Aorta (tissue), 5 donors: ENCODE measurements at regions not wholly inside any gene's neighbourhood (a gene's known extent, or its start where the extent isn't known, plus 50 kb on each side); places are given as distances from the start of the nearest gene placed in this dataset.

Source experiments
- ATAC-seq: fragments of 200-7000 bp; cut with Tn5 transposase; one replicate; pipeline ENCODE4 v1.9.1; 2022; ENCODE audit warnings: moderate library complexity; ENCODE audit not compliant: low FRiP score
- DNase-seq, 2 donors: peaks; one replicate each; pipeline ENCODE4 v3.0.0-alpha.2; 2020
- H3K27ac ChIP-seq, 2 donors: one replicate each; pipeline ENCODE4 v1.5.1; 2013; ENCODE audit warnings: low read length in 2 of 2, mild to moderate bottlenecking in 2 of 2, moderate library complexity in 2 of 2, control low read depth in 1 of 2, inconsistent platforms in 1 of 2, low read depth in 1 of 2
- H3K27me3 ChIP-seq, 2 donors: one replicate each; pipeline ENCODE4 v1.6.1; 2013; ENCODE audit warnings: control low read depth in 1 of 2, low read length in 1 of 2, mild to moderate bottlenecking in 1 of 2, moderate library complexity in 1 of 2; ENCODE audit not compliant: insufficient read depth in 2 of 2, control insufficient read depth in 1 of 2
- H3K36me3 ChIP-seq, 2 donors: one replicate each; pipeline ENCODE4 v1.6.1; 2013; ENCODE audit warnings: control low read depth in 1 of 2, low read length in 1 of 2, mild to moderate bottlenecking in 1 of 2; ENCODE audit not compliant: insufficient read depth in 2 of 2, control insufficient read depth in 1 of 2
- H3K4me1 ChIP-seq, 2 donors: one replicate each; pipeline ENCODE4 v1.6.1; 2013; ENCODE audit warnings: low read length in 2 of 2, control low read depth in 1 of 2, mild to moderate bottlenecking in 1 of 2, moderate library complexity in 1 of 2; ENCODE audit not compliant: insufficient read depth in 2 of 2, control insufficient read depth in 1 of 2
- H3K4me3 ChIP-seq, 2 donors: one replicate each; pipeline ENCODE4 v1.5.1; 2013; ENCODE audit warnings: low read length in 2 of 2, control low read depth in 1 of 2, mild to moderate bottlenecking in 1 of 2
- H3K9me3 ChIP-seq: one replicate; pipeline ENCODE4 v1.6.1; 2013; ENCODE audit warnings: mild to moderate bottlenecking, low read length; ENCODE audit not compliant: control insufficient read depth
- WGBS, 2 donors: extraction: QIAGEN DNeasy Blood & Tissue Kit; methylation state at CpG; one replicate each; pipeline ENCODE4 v1.1.7; 2013; 5-methylcytosine and 5-hydroxymethylcytosine counted together
- intact Hi-C, 2 donors: fragments of 100-400 bp; cut with DNase I; formaldehyde crosslinking; loops; one replicate each; pipeline versions ENCODE4 v1.14.2 to v1.15.0; 2022
- donor health status: healthy with polysubstance abuse.
- donor health status: Bipolar disorder and iron deficiency.
- donor health status: DM: no; HTN: no; CAD: no.
- donor health status: DM: no; HTN: no; CAD: no.
- donor health status: DM: yes; HTN: yes; CAD: no.

- Histone ChIP-seq H3K27ac (peak overlapping the region; percentile 67 to 92), H3K36me3 (no peaks in the 10 kb centered on the region), H3K4me1 (peaks cover 0 to 4% of the 10 kb centered on the region in 2 donors), H3K9me3 (no peaks in the 10 kb centered on the region), H3K4me3 (peak overlapping the region; percentile 87 to 95), H3K27me3 (no peaks in the 10 kb centered on the region)
- DNase-seq = no peak
- 59 to 62% methylated on average over 6 of the region's 6 CpGs for WGBS, 2 donors
- intact Hi-C loops = loop anchor here in 1 of 2 donors (5.0 to 10.0 kb wide), 3 partner anchors 37 to 316 kb away; no protein-coding TSS in a partner anchor
- ATAC-seq = no peak
Observed at GRCh38 chr7:131109011-131109758, 218.5 kb upstream of the MKLN1 start.

GRCh38 chr7:131109759-131110296 is 217.8 kb upstream of the MKLN1 start:
- H3K9me3 ChIP-seq = no peaks in the 10 kb centered on the region
- WGBS, 2 donors = 0 to 1% methylated on average over 31 to 37 of the region's 37 CpGs

GRCh38 chr7:131110297-131111080 is 217.2 kb upstream of the MKLN1 start:
- intact Hi-C loops = loop anchor here in 1 of 2 donors (10.0 kb wide), 2 partner anchors 214 to 314 kb away; partner anchors contain the start of gene MKLN1
- DNase-seq = no peak
- 5 to 6% methylated on average over 12 of the region's 12 CpGs for WGBS, 2 donors

More at GRCh38 chr7:131109759-131110296, 217.8 kb upstream of the MKLN1 start:
- peak overlapping the region in 1 of 2 donors; percentile 92 for H3K27ac ChIP-seq
- intact Hi-C loops = loop anchor here (5.0 to 10.0 kb wide), 4 partner anchors 38 to 315 kb away; partner anchors contain the start of gene MKLN1 (in 1 of the 2)
- no peaks in the 10 kb centered on the region for H3K36me3 ChIP-seq
- H3K4me1 ChIP-seq = peaks cover 0 to 2% of the 10 kb centered on the region in 2 donors
- no peaks in the 10 kb centered on the region for H3K27me3 ChIP-seq
- ATAC-seq (peak; percentile 60), DNase-seq (peak; percentile 92 to 93)
- peak overlapping the region; percentile 48 to 88 for H3K4me3 ChIP-seq

GRCh38 chr7:131111081-131111576 is 216.5 kb upstream of the MKLN1 start:
- Histone ChIP-seq H3K27ac (no peak overlapping the region), H3K9me3 (no peaks in the 10 kb centered on the region), H3K36me3 (no peaks in the 10 kb centered on the region), H3K4me3 (peak overlapping the region; percentile 48 to 88), H3K27me3 (no peaks in the 10 kb centered on the region), H3K4me1 (no peaks in the 10 kb centered on the region)
- no peak for DNase-seq
- intact Hi-C loops = loop anchor here in 1 of 2 donors (10.0 kb wide), 2 partner anchors 214 to 314 kb away; partner anchors contain the start of gene MKLN1
- WGBS, 2 donors = 6 to 11% methylated on average over 6 of the region's 6 CpGs
- ATAC-seq = no peak

More at GRCh38 chr7:131110297-131111080, 217.2 kb upstream of the MKLN1 start:
- peak overlapping the region; percentile 48 to 88 for H3K4me3 ChIP-seq
- no peaks in the 10 kb centered on the region for H3K9me3 ChIP-seq
- H3K4me1 ChIP-seq = no peaks in the 10 kb centered on the region
- ATAC-seq = no peak
- H3K36me3 ChIP-seq = no peaks in the 10 kb centered on the region
- H3K27me3 ChIP-seq = no peaks in the 10 kb centered on the region
- peak overlapping the region in 1 of 2 donors; percentile 91 for H3K27ac ChIP-seq

- H3K36me3 ChIP-seq = no peaks in the 10 kb centered on the region
- intact Hi-C loops = loop anchor here in 1 of 2 donors (10.0 kb wide), 2 partner anchors 213 to 313 kb away; partner anchors contain the start of gene MKLN1
- no peaks in the 10 kb centered on the region for H3K4me1 ChIP-seq
- no peak for DNase-seq
- 86 to 87% methylated on average over 3 of the region's 3 CpGs for whole genome bisulfite sequencing, 2 donors
- no peak for ATAC-seq
- H3K9me3 ChIP-seq = no peaks in the 10 kb centered on the region
- no peak overlapping the region for H3K4me3 ChIP-seq
- H3K27me3 ChIP-seq = no peaks in the 10 kb centered on the region
- no peak overlapping the region for H3K27ac ChIP-seq
Observed at GRCh38 chr7:131111792-131112191, 215.9 kb upstream of the MKLN1 start.

GRCh38 chr7:131112431-131112830 is 215.2 kb upstream of the MKLN1 start:
- intact Hi-C loops = loop anchor here in 1 of 2 donors (10.0 kb wide), 2 partner anchors 212 to 312 kb away; partner anchors contain the start of gene MKLN1
- Histone ChIP-seq H3K36me3 (no peaks in the 10 kb centered on the region), H3K27me3 (no peaks in the 10 kb centered on the region), H3K4me1 (no peaks in the 10 kb centered on the region), H3K4me3 (no peak overlapping the region), H3K9me3 (no peaks in the 10 kb centered on the region), H3K27ac (no peak overlapping the region)
- DNase-seq = no peak
- WGBS, 2 donors = 68 to 77% methylated on average over 1 of the region's 1 CpG
- ATAC-seq = no peak

- no peak for DNase-seq
- H3K4me1 ChIP-seq = no peaks in the 10 kb centered on the region
- H3K36me3 ChIP-seq = no peaks in the 10 kb centered on the region
- H3K9me3 ChIP-seq = no peaks in the 10 kb centered on the region
- intact Hi-C loops = loop anchor here in 1 of 2 donors (10.0 kb wide), 2 partner anchors 209 to 309 kb away; partner anchors contain the start of gene MKLN1
- ATAC-seq = no peak
- H3K27me3 ChIP-seq = no peaks in the 10 kb centered on the region
- no peak overlapping the region for H3K27ac ChIP-seq
- 71 to 73% methylated on average over 5 of the region's 5 CpGs for WGBS, 2 donors
- no peak overlapping the region for H3K4me3 ChIP-seq
Observed at GRCh38 chr7:131115340-131115739, 212.3 kb upstream of the MKLN1 start.

- DNase-seq = no peak
- Histone ChIP-seq H3K4me1 (no peaks in the 10 kb centered on the region), H3K9me3 (no peaks in the 10 kb centered on the region), H3K4me3 (no peak overlapping the region), H3K36me3 (no peaks in the 10 kb centered on the region), H3K27me3 (peaks cover 0 to 1% of the 10 kb centered on the region in 2 donors), H3K27ac (no peak overlapping the region)
- no peak for ATAC-seq
- 71 to 77% methylated on average over 1 of the region's 1 CpG for WGBS, 2 donors
- intact Hi-C loops = loop anchor here in 1 of 2 donors (10.0 kb wide), 2 partner anchors 207 to 307 kb away; partner anchors contain the start of gene MKLN1
Observed at GRCh38 chr7:131117439-131117838, 210.2 kb upstream of the MKLN1 start.
